Neural progenitor cell (in vitro differentiated cells): ENCODE measurements at regions not wholly inside any gene's neighbourhood (a gene's known extent, or its start where the extent isn't known, plus 50 kb on each side); places are given as distances from the start of the nearest gene placed in this dataset.
A peak's percentile ranks its signal among the peaks of the same experiment; 100 is the strongest.

Experiments used
- DNase-seq: peaks from one replicate; pipeline ENCODE4 v3.0.0-alpha.2; 2016; ENCODE audit warnings: low spot score
- H2AFZ ChIP-seq: fragments of 200-600 bp; sonication (generic); replicated peaks from 2 replicates; pipeline ENCODE4 v1.6.1; 2016; ENCODE audit warnings: antibody characterized with exemption
- H3F3A ChIP-seq: fragments of 200-600 bp; sonication (generic); 2 replicates; pipeline ENCODE4 v1.6.1; 2016; ENCODE audit warnings: antibody characterized with exemption, low read depth
- H3K27ac ChIP-seq: fragments of 200-600 bp; sonication (generic); 2 replicates; pipeline ENCODE4 v1.5.1; 2016; ENCODE audit warnings: mild to moderate bottlenecking
- H3K27me3 ChIP-seq: fragments of 200-600 bp; sonication (generic); 2 replicates; pipeline ENCODE4 v1.6.1; 2016; ENCODE audit warnings: mild to moderate bottlenecking, moderate library complexity
- H3K36me3 ChIP-seq: fragments of 200-600 bp; sonication (generic); 2 replicates; pipeline ENCODE4 v1.5.1; 2016
- H3K4me1 ChIP-seq: fragments of 200-600 bp; sonication (generic); 2 replicates; pipeline ENCODE4 v1.6.1; 2016; ENCODE audit warnings: mixed run types
- H3K4me2 ChIP-seq: fragments of 200-600 bp; sonication (generic); 2 replicates; pipeline ENCODE4 v1.6.1; 2016
- H3K4me3 ChIP-seq: fragments of 200-600 bp; sonication (generic); 2 replicates; pipeline ENCODE4 v1.5.1; 2016
- H3K79me2 ChIP-seq: fragments of 200-600 bp; sonication (generic); 2 replicates; pipeline ENCODE4 v1.6.1; 2016; ENCODE audit warnings: low read depth
- H3K9ac ChIP-seq: fragments of 200-600 bp; sonication (generic); 2 replicates; pipeline ENCODE4 v1.6.1; 2016
- H3K9me3 ChIP-seq: fragments of 200-600 bp; sonication (generic); 2 replicates; pipeline ENCODE4 v1.5.1; 2016; ENCODE audit warnings: low read depth
- H4K20me1 ChIP-seq: fragments of 200-600 bp; sonication (generic); 2 replicates; pipeline ENCODE4 v1.6.1; 2016; ENCODE audit warnings: low read depth
- H3K27ac Mint-ChIP-seq: 3 replicates; pipeline ENCODE4 v1.8.0; 2021; ENCODE audit warnings: mixed read lengths
- H3K27me3 Mint-ChIP-seq: 2 replicates; pipeline ENCODE4 v1.8.0; 2022; ENCODE audit warnings: low read depth, mild to moderate bottlenecking, inconsistent platforms, moderate library complexity, mixed read lengths; ENCODE audit not compliant: insufficient read depth
- H3K36me3 Mint-ChIP-seq: 3 replicates; pipeline ENCODE4 v1.8.0; 2021; ENCODE audit warnings: mixed read lengths
- H3K4me1 Mint-ChIP-seq: 3 replicates; pipeline ENCODE4 v1.8.0; 2021; ENCODE audit warnings: mixed read lengths
- H3K4me3 Mint-ChIP-seq: 3 replicates; pipeline ENCODE4 v1.8.0; 2021; ENCODE audit warnings: mild to moderate bottlenecking, moderate library complexity, mixed read lengths
- H3K9me3 Mint-ChIP-seq: 3 replicates; pipeline ENCODE4 v1.8.0; 2020; ENCODE audit warnings: mixed read lengths
- CTCF ChIP-seq: fragments of 200-600 bp; sonication (generic); IDR thresholded peaks from 2 replicates; pipeline ENCODE4 v1.5.1; 2017; ENCODE audit warnings: antibody characterized with exemption, mild to moderate bottlenecking
- EZH2 ChIP-seq: fragments of 200-600 bp; sonication (generic); IDR thresholded peaks from 2 replicates; pipeline ENCODE4 v1.6.1; 2017; ENCODE audit warnings: antibody characterized with exemption, mild to moderate bottlenecking, moderate library complexity
- EZH2phosphoT487 ChIP-seq: fragments of 200-600 bp; sonication (generic); IDR thresholded peaks from 2 replicates; pipeline ENCODE4 v1.6.1; 2017; ENCODE audit warnings: antibody characterized with exemption

GRCh38 chr16:79390481-79391051, 210.0 kb downstream of the MAF start:
- TF ChIP-seq CTCF (no peak), EZH2phosphoT487 (no peak), EZH2 (no peak)
- Mint-ChIP-seq H3K27me3 (peaks cover 5% of the 10 kb centered on the region), H3K9me3 (no peaks in the 10 kb centered on the region), H3K36me3 (no peaks in the 10 kb centered on the region), H3K27ac (no peak overlapping the region), H3K4me3 (no peak overlapping the region), H3K4me1 (peaks cover 7% of the 10 kb centered on the region)
- no peak overlapping the region for H3K27ac ChIP-seq
- DNase-seq: no peak
- H4K20me1 ChIP-seq: no peaks in the 10 kb centered on the region
- H3K4me3 ChIP-seq: no peak overlapping the region
- no peaks in the 10 kb centered on the region for H3K79me2 ChIP-seq
- no peak overlapping the region for H2AFZ ChIP-seq
- no peaks in the 10 kb centered on the region for H3K27me3 ChIP-seq
- no peaks in the 10 kb centered on the region for H3K36me3 ChIP-seq
- H3K4me1 ChIP-seq: peaks cover 11% of the 10 kb centered on the region
- H3K9me3 ChIP-seq: no peaks in the 10 kb centered on the region
- no peak overlapping the region for H3K9ac ChIP-seq
- no peak overlapping the region for H3K4me2 ChIP-seq
- peaks cover 7% of the 10 kb centered on the region for H3F3A ChIP-seq

- Histone ChIP-seq H3K4me3 (no peak overlapping the region), H3K4me2 (no peak overlapping the region), H3K27me3 (no peaks in the 10 kb centered on the region), H2AFZ (no peak overlapping the region), H3K9me3 (no peaks in the 10 kb centered on the region), H3K27ac (no peak overlapping the region), H4K20me1 (no peaks in the 10 kb centered on the region), H3K36me3 (no peaks in the 10 kb centered on the region), H3K4me1 (peaks cover 8% of the 10 kb centered on the region), H3K79me2 (no peaks in the 10 kb centered on the region), H3K9ac (no peak overlapping the region), H3F3A (peaks cover 7% of the 10 kb centered on the region)
- no peaks in the 10 kb centered on the region for H3K36me3 Mint-ChIP-seq
- peaks cover 2% of the 10 kb centered on the region for H3K9me3 Mint-ChIP-seq
- no peak for DNase-seq
- H3K4me3 Mint-ChIP-seq: no peak overlapping the region
- H3K4me1 Mint-ChIP-seq: peaks cover under 1% of the 10 kb centered on the region
- H3K27ac Mint-ChIP-seq: no peak overlapping the region
- no peak for TF ChIP-seq CTCF
- peaks cover 3% of the 10 kb centered on the region for H3K27me3 Mint-ChIP-seq
Observed at GRCh38 chr16:79388396-79388795, 212.1 kb downstream of the MAF start.

GRCh38 chr16:79386299-79386698, 214.2 kb downstream of the MAF start:
- H2AFZ ChIP-seq: no peak overlapping the region
- no peaks in the 10 kb centered on the region for H3K9me3 ChIP-seq
- no peak overlapping the region for H3K4me3 Mint-ChIP-seq
- H3K27ac Mint-ChIP-seq: peak overlapping the region; percentile 11
- H3K27me3 ChIP-seq: no peaks in the 10 kb centered on the region
- H3K27me3 Mint-ChIP-seq: peaks cover 3% of the 10 kb centered on the region
- no peaks in the 10 kb centered on the region for H3K4me1 ChIP-seq
- H3K4me3 ChIP-seq: no peak overlapping the region
- H4K20me1 ChIP-seq: no peaks in the 10 kb centered on the region
- H3F3A ChIP-seq: no peaks in the 10 kb centered on the region
- peaks cover 2% of the 10 kb centered on the region for H3K9me3 Mint-ChIP-seq
- TF ChIP-seq CTCF (no peak), EZH2phosphoT487 (no peak), EZH2 (no peak)
- no peaks in the 10 kb centered on the region for H3K36me3 Mint-ChIP-seq
- H3K27ac ChIP-seq: no peak overlapping the region
- DNase-seq: no peak
- no peaks in the 10 kb centered on the region for H3K79me2 ChIP-seq
- no peak overlapping the region for H3K4me2 ChIP-seq
- H3K9ac ChIP-seq: no peak overlapping the region
- H3K4me1 Mint-ChIP-seq: peaks cover 3% of the 10 kb centered on the region
- H3K36me3 ChIP-seq: no peaks in the 10 kb centered on the region
